SK-N-MC (cell line): ENCODE measurements at regions not wholly inside any gene's neighbourhood (a gene's known extent, or its start where the extent isn't known, plus 50 kb on each side); places are given as distances from the start of the nearest gene placed in this dataset.
"Not testable (repeated sequence)": the region's sequence is repeated elsewhere in the genome, so short reads cannot be mapped to it uniquely, and the experiment has no call there.

Experiments used
- EZH2 ChIP-seq: fragments of 200-600 bp; sonication (generic); IDR thresholded peaks from one replicate; pipeline ENCODE4 v1.6.1; 2017; ENCODE audit warnings: antibody characterized with exemption
- POLR2AphosphoS5 ChIP-seq: IDR thresholded peaks from 2 replicates; pipeline ENCODE4 v1.6.1; 2012; ENCODE audit warnings: mild to moderate bottlenecking, low read depth, low read length, borderline replicate concordance

GRCh38 chr1:121097867-121098215 lies 86.3 kb downstream of the FAM72B start:
- not testable (repeated sequence) for TF ChIP-seq POLR2AphosphoS5, EZH2
